MM.1S (cell line): ENCODE measurements at regions not wholly inside any gene's neighbourhood (a gene's known extent, or its start where the extent isn't known, plus 50 kb on each side); places are given as distances from the start of the nearest gene placed in this dataset.
A peak's percentile ranks its signal among the peaks of the same experiment; 100 is the strongest.

ENCODE experiments used
- DNase-seq: peaks from one replicate; pipeline ENCODE4 v3.0.0-alpha.2; 2015
- H2AFZ ChIP-seq: fragments of 300-600 bp; sonication (generic); 2 replicates; pipeline ENCODE4 v1.6.0; 2016; ENCODE audit warnings: antibody characterized with exemption, low read length
- H3F3A ChIP-seq: fragments of 300-600 bp; sonication (generic); 2 replicates; pipeline ENCODE4 v1.6.1; 2016; ENCODE audit warnings: mild to moderate bottlenecking, antibody characterized with exemption, low read length, moderate library complexity, mixed read lengths; ENCODE audit not compliant: insufficient read depth
- H3K27ac ChIP-seq: fragments of 300-600 bp; sonication (generic); 2 replicates; pipeline ENCODE4 v1.5.1; 2016; ENCODE audit warnings: mild to moderate bottlenecking, low read length
- H3K27me3 ChIP-seq: fragments of 300-600 bp; sonication (generic); replicated peaks from 2 replicates; pipeline ENCODE4 v1.6.0; 2016; ENCODE audit warnings: low read length; ENCODE audit not compliant: insufficient read depth
- H3K36me3 ChIP-seq: fragments of 300-600 bp; sonication (generic); replicated peaks from 2 replicates; pipeline ENCODE4 v1.6.1; 2016; ENCODE audit warnings: mild to moderate bottlenecking, low read length, mixed read lengths; ENCODE audit not compliant: insufficient read depth
- H3K4me1 ChIP-seq: fragments of 300-600 bp; sonication (generic); 2 replicates; pipeline ENCODE4 v1.6.1; 2016; ENCODE audit warnings: low read length, mixed read lengths
- H3K4me2 ChIP-seq: fragments of 300-600 bp; sonication (generic); 2 replicates; pipeline ENCODE4 v1.6.0; 2016; ENCODE audit warnings: low read depth, low read length
- H3K4me3 ChIP-seq: fragments of 300-600 bp; sonication (generic); 2 replicates; pipeline ENCODE4 v1.5.1; 2016; ENCODE audit warnings: low read length, mixed read lengths
- H3K79me2 ChIP-seq: fragments of 300-600 bp; sonication (generic); 2 replicates; pipeline ENCODE4 v1.6.1; 2016; ENCODE audit warnings: mixed run types, low read length, mixed read lengths
- H3K9ac ChIP-seq: fragments of 300-600 bp; sonication (generic); 2 replicates; pipeline ENCODE4 v1.6.1; 2016; ENCODE audit warnings: low read length, mixed read lengths
- H3K9me2 ChIP-seq: fragments of 300-600 bp; sonication (generic); replicated peaks from 2 replicates; pipeline ENCODE4 v1.6.1; 2016; ENCODE audit warnings: mild to moderate bottlenecking, low read length, mixed read lengths; ENCODE audit not compliant: insufficient read depth
- H3K9me3 ChIP-seq: fragments of 300-600 bp; sonication (generic); replicated peaks from 2 replicates; pipeline ENCODE4 v1.6.1; 2016; ENCODE audit warnings: mild to moderate bottlenecking, low read length, mixed read lengths; ENCODE audit not compliant: insufficient read depth
- H4K20me1 ChIP-seq: fragments of 300-600 bp; sonication (generic); 2 replicates; pipeline ENCODE4 v1.6.1; 2016; ENCODE audit warnings: mild to moderate bottlenecking, low read length, moderate library complexity, mixed read lengths; ENCODE audit not compliant: insufficient read depth
- EZH2 ChIP-seq: fragments of 300-600 bp; sonication (generic); optimal IDR thresholded peaks from 2 replicates; pipeline ENCODE3; 2017; ENCODE audit warnings: low read depth, mild to moderate bottlenecking, antibody characterized with exemption, low read length, mixed read lengths
- EZH2phosphoT487 ChIP-seq: fragments of 300-600 bp; sonication (generic); IDR thresholded peaks from 2 replicates; pipeline ENCODE4 v1.6.1; 2018; ENCODE audit warnings: antibody characterized with exemption, low read length
- TF ChIP-seq, protein P1 (sequence below): fragments of 300-600 bp; sonication (generic); IDR thresholded peaks from 2 replicates; pipeline ENCODE4 v1.5.1; 2016; ENCODE audit warnings: antibody characterized with exemption, low read length, mixed read lengths

DNA sequence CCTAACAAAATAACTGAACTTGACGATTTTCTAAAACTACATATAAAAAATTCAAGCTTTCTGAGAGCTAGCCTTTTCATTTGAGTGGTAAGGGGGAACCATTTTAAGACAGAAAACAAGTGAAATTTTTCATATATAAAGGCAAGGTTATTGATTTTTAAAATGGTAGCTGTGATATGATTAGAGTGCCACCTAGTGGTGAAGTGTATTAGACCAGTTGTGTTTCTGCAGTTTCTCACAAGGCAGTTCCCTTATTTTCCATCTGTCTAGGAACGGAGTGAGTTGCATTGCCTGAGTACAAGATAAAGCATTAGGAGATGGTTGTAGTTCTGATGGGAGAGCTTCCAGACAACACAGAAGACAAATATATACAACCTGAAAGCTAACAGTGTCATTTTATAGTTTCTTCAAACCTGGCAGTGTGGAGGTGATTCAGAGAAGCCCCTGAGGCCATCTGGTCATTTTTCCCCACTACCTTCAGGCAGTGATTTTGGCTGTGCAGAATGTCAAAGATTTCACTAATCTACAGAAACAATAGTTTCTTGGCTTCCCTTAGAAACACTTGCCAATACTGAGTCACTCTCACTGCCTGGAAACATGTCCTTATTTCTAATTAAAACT lies 180.8 kb downstream of the C12orf50 start:
- Histone ChIP-seq H3K4me1 (peaks cover 4% of the 10 kb centered on the region; the same call in 1 of the 2 replicates), H3F3A (no peaks in the 10 kb centered on the region), H4K20me1 (no peaks in the 10 kb centered on the region), H3K27ac (peak overlapping the region; percentile 29; the same call in 1 of the 2 replicates), H3K36me3 (no peaks in the 10 kb centered on the region), H3K79me2 (no peaks in the 10 kb centered on the region), H3K4me2 (peak overlapping the region; percentile 28; the same call in 1 of the 2 replicates), H3K27me3 (no peaks in the 10 kb centered on the region), H3K4me3 (no peak overlapping the region), H3K9me2 (no peaks in the 10 kb centered on the region), H3K9me3 (no peaks in the 10 kb centered on the region), H3K9ac (no peak overlapping the region), H2AFZ (0 out of 2 replicates have a peak overlapping the region, but pooled peaks have one; percentile 29)
- TF ChIP-seq EZH2phosphoT487 (no peak), EZH2 (no peak)
- TF ChIP-seq, protein P1, sequence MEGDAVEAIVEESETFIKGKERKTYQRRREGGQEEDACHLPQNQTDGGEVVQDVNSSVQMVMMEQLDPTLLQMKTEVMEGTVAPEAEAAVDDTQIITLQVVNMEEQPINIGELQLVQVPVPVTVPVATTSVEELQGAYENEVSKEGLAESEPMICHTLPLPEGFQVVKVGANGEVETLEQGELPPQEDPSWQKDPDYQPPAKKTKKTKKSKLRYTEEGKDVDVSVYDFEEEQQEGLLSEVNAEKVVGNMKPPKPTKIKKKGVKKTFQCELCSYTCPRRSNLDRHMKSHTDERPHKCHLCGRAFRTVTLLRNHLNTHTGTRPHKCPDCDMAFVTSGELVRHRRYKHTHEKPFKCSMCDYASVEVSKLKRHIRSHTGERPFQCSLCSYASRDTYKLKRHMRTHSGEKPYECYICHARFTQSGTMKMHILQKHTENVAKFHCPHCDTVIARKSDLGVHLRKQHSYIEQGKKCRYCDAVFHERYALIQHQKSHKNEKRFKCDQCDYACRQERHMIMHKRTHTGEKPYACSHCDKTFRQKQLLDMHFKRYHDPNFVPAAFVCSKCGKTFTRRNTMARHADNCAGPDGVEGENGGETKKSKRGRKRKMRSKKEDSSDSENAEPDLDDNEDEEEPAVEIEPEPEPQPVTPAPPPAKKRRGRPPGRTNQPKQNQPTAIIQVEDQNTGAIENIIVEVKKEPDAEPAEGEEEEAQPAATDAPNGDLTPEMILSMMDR = peak; percentile 88
- peak; percentile 44 for DNase-seq

DNA sequence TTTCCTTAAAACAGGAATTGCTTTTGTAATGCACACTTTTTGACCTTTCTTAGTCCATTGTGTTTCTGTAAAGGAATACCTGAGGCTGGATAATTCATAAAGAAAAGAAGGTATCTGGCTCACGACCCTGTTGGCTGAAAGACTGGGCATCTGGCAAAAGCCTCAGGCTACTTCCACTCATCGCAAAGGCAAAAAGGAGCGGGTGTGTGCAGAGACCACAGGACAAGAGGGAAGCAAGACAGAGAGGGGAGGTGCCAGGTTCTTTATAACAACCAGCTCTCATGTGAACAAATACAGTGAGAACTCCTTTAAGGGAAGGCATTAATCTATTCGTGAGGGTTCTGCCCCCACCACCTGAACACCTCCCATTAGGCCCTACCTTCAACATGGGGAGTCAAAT lies 182.1 kb downstream of the C12orf50 start:
- Histone ChIP-seq H3K27ac (no peak overlapping the region), H3K4me3 (no peak overlapping the region), H3K9ac (no peak overlapping the region), H3K4me2 (no peak overlapping the region), H3K4me1 (peaks cover 4% of the 10 kb centered on the region; the same call in 1 of the 2 replicates), H3F3A (no peaks in the 10 kb centered on the region), H3K79me2 (no peaks in the 10 kb centered on the region), H3K36me3 (no peaks in the 10 kb centered on the region), H4K20me1 (no peaks in the 10 kb centered on the region), H3K27me3 (no peaks in the 10 kb centered on the region), H3K9me2 (no peaks in the 10 kb centered on the region), H2AFZ (no peak overlapping the region), H3K9me3 (no peaks in the 10 kb centered on the region)
- DNase-seq = no peak
- TF ChIP-seq EZH2 (no peak), EZH2phosphoT487 (no peak)
- TF ChIP-seq, protein P1 = no peak

DNA sequence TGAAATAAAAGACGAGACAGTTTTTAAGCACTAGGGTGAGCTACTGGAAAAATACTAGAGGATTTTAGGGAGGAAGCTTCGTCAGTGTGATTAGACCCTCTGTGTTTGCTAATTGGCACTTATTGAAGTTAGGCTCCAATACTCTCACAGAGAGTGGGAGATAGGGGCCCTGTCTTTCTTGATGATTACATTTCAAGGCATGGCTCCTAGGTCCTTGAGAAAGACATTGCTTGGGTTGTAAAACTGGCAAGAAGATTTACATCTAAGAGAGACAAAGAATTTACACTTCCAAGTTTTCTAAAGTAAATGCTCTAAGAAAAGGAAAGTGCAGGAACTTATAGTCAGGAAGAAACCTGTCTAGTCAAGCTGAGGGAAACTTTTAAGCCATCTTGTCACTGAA lies 183.2 kb downstream of the C12orf50 start:
- H3K36me3 ChIP-seq = no peaks in the 10 kb centered on the region
- no peaks in the 10 kb centered on the region for H3K9me3 ChIP-seq
- no peak overlapping the region for H3K27ac ChIP-seq
- no peaks in the 10 kb centered on the region for H3K9me2 ChIP-seq
- H3K4me3 ChIP-seq = no peak overlapping the region
- H3K4me2 ChIP-seq = no peak overlapping the region
- DNase-seq = no peak
- H2AFZ ChIP-seq = no peak overlapping the region
- H3K79me2 ChIP-seq = no peaks in the 10 kb centered on the region
- no peaks in the 10 kb centered on the region for H4K20me1 ChIP-seq
- no peak overlapping the region for H3K9ac ChIP-seq
- H3K4me1 ChIP-seq = peaks cover 4% of the 10 kb centered on the region; the same call in 1 of the 2 replicates
- no peaks in the 10 kb centered on the region for H3F3A ChIP-seq
- TF ChIP-seq EZH2phosphoT487 (no peak), EZH2 (no peak)
- TF ChIP-seq, protein P1 = no peak
- no peaks in the 10 kb centered on the region for H3K27me3 ChIP-seq
